WTC11 (cell line): ENCODE measurements at regions not wholly inside any gene's neighbourhood (a gene's known extent, or its start where the extent isn't known, plus 50 kb on each side); places are given as distances from the start of the nearest gene placed in this dataset.

Experiments used
- CTCF ChIP-seq: fragments of 200-600 bp; IDR thresholded peaks from 2 replicates; pipeline ENCODE4 v1.8.0; 2022; ENCODE audit warnings: antibody characterized with exemption
- E2F4 ChIP-seq: sonication (generic); formaldehyde crosslinking; IDR thresholded peaks from 2 replicates; pipeline ENCODE4 v1.8.1; 2022; ENCODE audit warnings: low read depth, mild to moderate bottlenecking, moderate library complexity, missing genetic modification reagents, borderline replicate concordance
- EMX1 ChIP-seq: fragments of 250-450 bp; sonication (Bioruptor Pico); IDR thresholded peaks from 2 replicates; pipeline ENCODE4 v1.8.0; 2021; ENCODE audit warnings: mild to moderate bottlenecking
- KAT7 ChIP-seq: sonication (generic); formaldehyde crosslinking; IDR thresholded peaks from 2 replicates; pipeline ENCODE4 v1.8.1; 2023; ENCODE audit warnings: missing genetic modification reagents, mild to moderate bottlenecking, borderline replicate concordance
- RELA ChIP-seq: sonication (generic); formaldehyde crosslinking; IDR thresholded peaks from 2 replicates; pipeline ENCODE4 v1.8.1; 2022; ENCODE audit warnings: missing genetic modification reagents, mild to moderate bottlenecking, borderline replicate concordance
- TEAD1 ChIP-seq: sonication (generic); formaldehyde crosslinking; IDR thresholded peaks from 2 replicates; pipeline ENCODE4 v1.8.0; 2022; ENCODE audit warnings: mild to moderate bottlenecking, missing genetic modification reagents

- TF ChIP-seq KAT7: no peak
- TF ChIP-seq E2F4 (CRISPR knock-in tag): no peak
- no peak for TF ChIP-seq RELA
- TF ChIP-seq TEAD1: no peak
- no peak for TF ChIP-seq CTCF
- no peak for TF ChIP-seq EMX1 (CRISPR knock-in tag)
Observed at GRCh38 chr21:38039841-38040240, 123.6 kb upstream of the KCNJ6 start.
